ENCODE measurements at regions not wholly inside any gene's neighbourhood (a gene's known extent, or its start where the extent isn't known, plus 50 kb on each side); places are given as distances from the start of the nearest gene placed in this dataset.

GRCh38 chr12:19850346-19851065 is 411.2 kb downstream of the AEBP2 start:
- no peak for FAIRE-seq
- no peak for DNase-seq (ENCODE audit: low spot score in 2 of 2)

GRCh38 chr12:19852100-19852855 is 413.0 kb downstream of the AEBP2 start:
- DNase-seq (ENCODE audit: low spot score in 2 of 2) (no peak), FAIRE-seq (no peak)

- FAIRE-seq: no peak
- DNase-seq (ENCODE audit: low spot score in 2 of 2): no peak
Observed at GRCh38 chr12:19855851-19856250, 416.6 kb downstream of the AEBP2 start.

- DNase-seq (ENCODE audit: low spot score in 2 of 2) (no peak), FAIRE-seq (no peak)
Observed at GRCh38 chr12:19856389-19856788, 417.1 kb downstream of the AEBP2 start.

- DNase-seq (ENCODE audit: low spot score in 2 of 2): no peak
- FAIRE-seq: no peak
Observed at GRCh38 chr12:19857204-19857603, 417.9 kb downstream of the AEBP2 start.

- DNase-seq (ENCODE audit: low spot score in 2 of 2): no peak
Observed at GRCh38 chr12:19867151-19867550, 427.9 kb downstream of the AEBP2 start.

GRCh38 chr12:19867970-19868369 is 428.7 kb downstream of the AEBP2 start:
- DNase-seq (ENCODE audit: low spot score in 2 of 2) (no peak), FAIRE-seq (no peak)

More at GRCh38 chr12:19867151-19867550, 427.9 kb downstream of the AEBP2 start:
- FAIRE-seq: no peak

- FAIRE-seq (no peak), DNase-seq (ENCODE audit: low spot score in 2 of 2) (no peak)
Observed at GRCh38 chr12:19869413-19869812, 430.1 kb downstream of the AEBP2 start.

DNA sequence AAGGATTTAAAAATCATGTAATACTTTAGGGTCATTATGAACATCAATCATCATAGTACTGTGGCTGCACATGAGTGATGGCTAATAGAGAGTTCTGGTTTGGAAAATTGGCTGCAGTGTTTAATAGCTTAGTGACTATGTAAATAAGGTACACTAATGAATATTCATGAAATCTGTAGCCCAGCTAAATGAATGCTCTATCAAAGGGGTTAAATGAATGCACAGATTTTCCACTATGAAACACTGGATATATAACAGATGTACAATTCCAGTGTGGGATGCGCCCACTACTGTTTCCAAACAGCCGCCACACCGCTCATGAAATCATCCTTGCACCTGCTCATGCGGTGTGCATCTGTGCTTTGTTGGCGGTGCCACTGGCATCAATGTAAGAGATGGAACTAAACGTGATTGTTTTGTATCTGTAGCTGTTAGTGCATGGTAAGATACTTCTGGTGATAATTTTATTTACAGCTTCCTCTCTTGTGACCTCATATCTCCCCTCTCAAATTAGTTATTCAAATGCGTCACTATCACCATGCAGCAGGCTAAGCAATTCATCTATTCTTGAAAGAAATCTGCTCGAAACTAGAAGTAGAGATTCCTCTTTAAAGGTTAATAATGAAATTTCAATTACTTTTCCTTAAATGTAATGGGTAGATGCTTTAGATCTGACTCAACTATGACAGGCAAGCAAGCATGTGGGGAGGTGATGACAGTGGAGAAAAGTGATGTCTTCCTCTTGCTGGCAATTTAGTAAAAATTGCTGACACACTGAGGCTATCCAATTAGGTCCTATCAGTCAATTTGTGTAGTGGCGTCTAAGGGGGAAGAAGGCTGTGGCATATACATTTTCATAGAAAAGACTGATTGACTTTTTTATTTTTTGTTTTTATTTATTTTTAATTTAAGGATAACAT is 433.6 kb downstream of the AEBP2 start:
- DNase-seq (ENCODE audit: low spot score in 2 of 2): no peak
- no peak for FAIRE-seq

- DNase-seq (ENCODE audit: low spot score in 2 of 2) (no peak), FAIRE-seq (no peak)
Observed at GRCh38 chr12:19880076-19880475, 440.8 kb downstream of the AEBP2 start.

GRCh38 chr12:19880721-19881120 is 441.4 kb downstream of the AEBP2 start:
- FAIRE-seq (no peak), DNase-seq (ENCODE audit: low spot score in 2 of 2) (no peak)

DNA sequence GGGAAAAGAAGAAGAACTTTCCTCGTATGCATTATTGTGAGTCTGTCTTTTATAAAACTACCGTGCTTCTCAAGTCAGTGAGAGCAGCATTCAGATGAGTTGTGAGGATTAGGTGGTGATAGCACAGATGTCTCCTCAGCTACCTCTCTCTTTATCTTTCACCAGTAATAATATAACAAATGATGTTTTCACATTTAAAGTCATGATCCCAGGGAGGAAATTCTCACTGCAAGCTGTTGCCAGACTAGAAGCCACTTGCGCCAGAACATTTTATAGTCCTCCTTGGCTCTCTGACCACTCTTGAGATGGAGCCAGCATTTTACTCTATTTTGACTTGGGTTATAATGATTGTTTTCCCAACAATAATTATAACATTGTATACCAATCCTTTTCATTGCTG is 443.1 kb downstream of the AEBP2 start:
- no peak for DNase-seq (ENCODE audit: low spot score in 2 of 2)
- no peak for FAIRE-seq

DNA sequence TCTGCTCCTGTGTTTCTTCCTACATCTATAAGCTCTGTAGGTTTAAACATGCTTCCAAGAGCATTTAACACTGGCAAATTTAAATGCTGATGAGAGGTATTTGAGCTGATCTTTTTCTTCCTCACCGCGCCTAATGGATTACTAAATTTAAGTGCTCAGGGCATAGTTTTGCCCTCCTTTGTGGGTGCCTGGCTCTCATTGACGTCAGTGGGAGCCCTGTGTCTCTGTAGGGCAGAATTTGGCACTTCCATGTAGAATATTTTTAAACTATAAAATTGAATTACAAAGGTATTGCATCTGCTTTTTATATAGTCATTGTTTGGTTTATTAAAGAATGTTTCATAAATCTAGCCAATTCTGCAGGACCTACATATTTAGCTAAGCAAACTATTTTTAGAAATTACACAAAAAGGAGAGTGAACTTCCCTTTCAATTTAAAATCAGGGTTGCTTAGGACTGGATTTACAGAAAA is 444.8 kb downstream of the AEBP2 start:
- no peak for DNase-seq (ENCODE audit: low spot score in 2 of 2)
- FAIRE-seq: no peak

DNA sequence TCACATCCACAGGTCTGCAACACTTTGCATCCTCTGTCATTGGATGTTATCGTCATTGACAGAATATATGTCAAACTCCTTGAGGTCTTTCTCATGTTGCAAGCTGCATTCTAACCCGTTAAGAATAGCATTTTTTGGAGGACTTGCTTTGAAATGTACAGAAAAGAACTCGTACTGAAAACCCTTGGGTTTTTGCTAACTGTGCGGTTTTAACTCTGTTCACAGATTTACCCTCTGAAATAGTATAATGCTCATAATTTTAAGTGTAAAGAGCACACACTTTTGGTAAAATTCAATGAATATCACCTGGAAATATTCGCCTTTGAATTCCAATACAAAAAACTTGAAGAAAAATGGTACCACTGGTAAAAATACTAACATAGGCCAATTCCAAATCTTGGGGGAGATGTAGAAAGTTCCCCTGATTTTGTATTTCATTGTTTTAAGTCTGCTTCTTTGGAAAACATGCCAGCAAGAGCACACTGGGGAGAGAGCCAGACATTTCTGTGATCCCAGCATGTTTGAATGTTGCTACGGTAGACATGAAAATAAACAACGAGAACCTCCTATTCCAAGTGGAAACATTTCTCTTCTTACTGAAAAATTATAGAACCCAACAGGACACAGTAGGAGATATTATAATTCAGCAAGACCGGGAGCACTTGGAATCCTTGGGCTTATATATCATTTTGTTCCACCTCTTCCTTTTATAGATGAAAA is 446.0 kb downstream of the AEBP2 start:
- no peak for DNase-seq (ENCODE audit: low spot score in 2 of 2)

GRCh38 chr12:19886065-19886464 is 446.8 kb downstream of the AEBP2 start:
- DNase-seq (ENCODE audit: low spot score in 2 of 2) (no peak), FAIRE-seq (no peak)

More for the DNA sequence above, 446.0 kb downstream of the AEBP2 start:
- no peak for FAIRE-seq

- FAIRE-seq: no peak
Observed at GRCh38 chr12:19886639-19887064, 447.4 kb downstream of the AEBP2 start.

GRCh38 chr12:19890024-19890423 is 450.7 kb downstream of the AEBP2 start:
- DNase-seq (ENCODE audit: low spot score in 2 of 2) (no peak), FAIRE-seq (no peak)

More at GRCh38 chr12:19886639-19887064, 447.4 kb downstream of the AEBP2 start:
- DNase-seq (ENCODE audit: low spot score in 2 of 2): no peak

DNA sequence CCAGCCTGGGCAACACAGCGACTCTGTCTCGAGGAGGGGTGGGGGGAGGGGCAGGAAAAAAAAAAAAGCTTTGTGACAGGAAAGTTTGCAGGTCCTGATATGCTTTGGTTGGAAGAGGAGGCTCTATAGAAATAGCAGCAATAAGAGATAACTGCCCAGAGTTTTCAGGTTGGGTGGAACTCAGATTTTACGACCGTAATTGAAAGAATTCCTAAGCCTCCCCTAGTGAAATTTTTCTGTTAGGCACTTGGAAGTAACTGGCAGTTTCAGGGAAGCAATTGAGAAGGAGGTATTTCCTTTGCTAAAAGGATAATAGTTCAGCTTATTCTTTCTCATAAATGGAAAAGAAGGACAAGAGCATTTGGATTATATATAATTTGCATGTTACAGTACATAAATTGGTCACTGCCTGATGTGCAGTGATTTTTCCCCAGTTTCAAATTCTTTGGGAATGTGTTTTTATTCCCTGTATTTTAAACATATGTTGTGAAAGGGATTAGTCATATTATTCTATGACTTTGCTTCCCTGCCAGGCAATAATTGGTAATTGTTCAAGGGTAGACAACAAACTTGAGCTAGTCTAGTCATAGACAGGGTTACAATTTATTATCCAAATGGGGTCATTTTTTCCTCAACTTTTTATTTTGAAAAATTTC is 452.8 kb downstream of the AEBP2 start:
- FAIRE-seq (no peak), DNase-seq (ENCODE audit: low spot score in 2 of 2) (no peak)

DNA sequence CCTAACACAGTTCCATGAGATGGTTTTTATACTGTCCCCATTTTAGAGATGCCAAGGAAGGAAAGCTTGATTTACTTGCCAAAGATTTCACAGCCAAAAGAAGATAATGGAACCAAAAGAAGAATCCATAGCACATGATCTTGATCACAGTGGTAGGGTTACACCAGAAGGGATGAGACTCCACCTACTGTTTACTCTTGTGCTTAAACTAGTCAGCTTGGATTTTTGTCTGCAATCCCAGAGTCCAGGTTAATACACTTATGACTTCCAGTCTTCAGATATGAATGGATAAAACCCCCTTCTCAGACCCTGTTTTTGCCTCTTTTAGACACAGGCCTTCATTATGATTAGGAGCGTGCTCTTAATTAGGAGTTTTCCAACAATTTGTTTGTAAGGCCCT is 454.2 kb downstream of the AEBP2 start:
- FAIRE-seq (no peak), DNase-seq (ENCODE audit: low spot score in 2 of 2) (no peak)

DNA sequence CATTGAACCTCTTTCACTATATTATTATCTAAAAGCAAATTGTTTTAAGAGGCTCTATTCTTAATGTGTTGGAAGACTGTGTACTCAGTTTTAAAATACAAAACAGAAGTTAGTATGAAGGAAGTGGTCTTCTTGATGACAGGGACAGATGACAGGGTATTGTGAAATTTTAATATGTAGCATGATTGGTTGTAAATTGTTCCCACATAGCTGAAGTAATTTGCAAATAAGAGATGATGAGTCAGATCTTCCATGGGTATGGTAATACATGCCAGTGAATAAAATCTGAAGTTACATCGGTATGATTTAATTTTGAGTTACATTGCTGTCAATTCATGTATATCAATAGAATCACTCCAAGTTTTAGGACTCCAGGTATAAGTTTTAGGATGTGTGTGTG is 454.8 kb downstream of the AEBP2 start:
- no peak for DNase-seq (ENCODE audit: low spot score in 2 of 2)
- FAIRE-seq: no peak

Data from frontal cortex (tissue), 3 donors.